A673 (cell line): ENCODE measurements at regions not wholly inside any gene's neighbourhood (a gene's known extent, or its start where the extent isn't known, plus 50 kb on each side); places are given as distances from the start of the nearest gene placed in this dataset.

ENCODE experiments used
- EZH2 ChIP-seq: fragments of 200-600 bp; sonication (generic); IDR thresholded peaks from 2 replicates; pipeline ENCODE4 v1.6.1; 2017; ENCODE audit warnings: borderline replicate concordance, low read depth, mild to moderate bottlenecking, mixed read lengths, antibody characterized with exemption, low read length; ENCODE audit not compliant: poor library complexity, severe bottlenecking
- TF ChIP-seq, protein P1 (sequence below): fragments of 300-800, 200-600 bp; sonication (generic); conservative IDR thresholded peaks from 2 replicates; pipeline ENCODE4 v1.5.1; 2017; ENCODE audit warnings: low read depth, mild to moderate bottlenecking, antibody characterized with exemption, low read length, moderate library complexity, mixed read lengths

DNA sequence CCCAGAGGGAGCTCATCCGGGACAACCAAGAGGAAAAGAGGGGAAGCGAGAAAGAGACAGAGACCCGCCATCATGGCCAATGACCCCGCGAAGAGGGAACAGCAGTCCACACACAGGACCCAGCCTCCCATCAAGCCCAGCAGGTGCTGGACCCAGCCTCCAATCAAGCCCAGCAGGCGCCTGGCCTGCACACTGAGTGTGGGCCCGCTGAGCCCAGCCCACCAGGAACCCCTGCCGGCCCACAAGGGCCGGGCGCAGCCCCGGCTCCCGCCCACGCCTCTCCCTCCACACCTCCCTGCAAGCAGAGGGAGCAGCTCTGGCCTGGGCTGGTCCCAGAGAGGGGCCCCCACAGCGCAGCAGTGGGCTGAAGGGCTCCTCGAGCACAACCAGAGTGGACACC is 391.1 kb downstream of the IDS start:
- TF ChIP-seq EZH2: no peak
- TF ChIP-seq, protein P1, sequence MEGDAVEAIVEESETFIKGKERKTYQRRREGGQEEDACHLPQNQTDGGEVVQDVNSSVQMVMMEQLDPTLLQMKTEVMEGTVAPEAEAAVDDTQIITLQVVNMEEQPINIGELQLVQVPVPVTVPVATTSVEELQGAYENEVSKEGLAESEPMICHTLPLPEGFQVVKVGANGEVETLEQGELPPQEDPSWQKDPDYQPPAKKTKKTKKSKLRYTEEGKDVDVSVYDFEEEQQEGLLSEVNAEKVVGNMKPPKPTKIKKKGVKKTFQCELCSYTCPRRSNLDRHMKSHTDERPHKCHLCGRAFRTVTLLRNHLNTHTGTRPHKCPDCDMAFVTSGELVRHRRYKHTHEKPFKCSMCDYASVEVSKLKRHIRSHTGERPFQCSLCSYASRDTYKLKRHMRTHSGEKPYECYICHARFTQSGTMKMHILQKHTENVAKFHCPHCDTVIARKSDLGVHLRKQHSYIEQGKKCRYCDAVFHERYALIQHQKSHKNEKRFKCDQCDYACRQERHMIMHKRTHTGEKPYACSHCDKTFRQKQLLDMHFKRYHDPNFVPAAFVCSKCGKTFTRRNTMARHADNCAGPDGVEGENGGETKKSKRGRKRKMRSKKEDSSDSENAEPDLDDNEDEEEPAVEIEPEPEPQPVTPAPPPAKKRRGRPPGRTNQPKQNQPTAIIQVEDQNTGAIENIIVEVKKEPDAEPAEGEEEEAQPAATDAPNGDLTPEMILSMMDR: no peak
